ENCODE measurements at regions not wholly inside any gene's neighbourhood (a gene's known extent, or its start where the extent isn't known, plus 50 kb on each side); places are given as distances from the start of the nearest gene placed in this dataset.
"Not testable (repeated sequence)": the region's sequence is repeated elsewhere in the genome, so short reads cannot be mapped to it uniquely, and the experiment has no call there.

DNA sequence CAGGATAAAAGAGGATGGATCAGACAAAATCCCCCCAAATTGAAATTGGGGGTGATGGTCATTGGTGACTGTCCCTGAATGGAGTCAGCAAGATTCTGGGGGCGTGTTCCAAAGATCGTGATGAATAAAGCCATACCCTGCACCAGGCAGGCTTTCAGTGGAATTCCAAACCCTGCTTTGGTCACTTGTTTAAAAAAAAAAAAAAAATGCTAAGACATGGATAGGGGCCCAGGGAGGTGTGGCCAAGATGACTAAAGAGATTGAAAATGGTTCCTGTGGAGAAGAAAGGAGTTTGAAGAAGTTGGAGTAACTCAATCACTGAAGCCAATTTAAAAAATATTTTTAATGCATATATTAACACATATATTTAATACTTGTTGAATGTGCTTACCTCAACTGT lies 161.4 kb upstream of the KCNG1 start:
- no peak for DNase-seq

DNA sequence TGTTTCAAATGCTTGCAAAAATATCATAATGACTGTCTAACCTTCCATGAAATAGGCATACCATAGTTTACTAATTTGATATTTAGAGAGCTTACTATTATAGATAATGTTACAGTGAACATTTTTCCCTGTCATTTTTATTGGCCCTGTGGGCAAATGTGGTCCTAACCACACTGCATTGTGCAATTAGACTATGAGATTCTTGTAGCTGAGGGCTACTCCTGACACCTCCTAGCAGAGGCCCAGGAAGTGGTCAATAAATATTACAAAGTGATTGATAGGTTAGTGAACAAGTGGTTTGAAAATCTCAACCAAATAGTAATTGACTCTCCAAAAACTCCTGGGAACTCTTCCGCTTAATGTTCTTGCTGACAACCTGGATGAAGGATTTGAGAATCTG lies 160.5 kb upstream of the KCNG1 start:
- DNase-seq = no peak

DNA sequence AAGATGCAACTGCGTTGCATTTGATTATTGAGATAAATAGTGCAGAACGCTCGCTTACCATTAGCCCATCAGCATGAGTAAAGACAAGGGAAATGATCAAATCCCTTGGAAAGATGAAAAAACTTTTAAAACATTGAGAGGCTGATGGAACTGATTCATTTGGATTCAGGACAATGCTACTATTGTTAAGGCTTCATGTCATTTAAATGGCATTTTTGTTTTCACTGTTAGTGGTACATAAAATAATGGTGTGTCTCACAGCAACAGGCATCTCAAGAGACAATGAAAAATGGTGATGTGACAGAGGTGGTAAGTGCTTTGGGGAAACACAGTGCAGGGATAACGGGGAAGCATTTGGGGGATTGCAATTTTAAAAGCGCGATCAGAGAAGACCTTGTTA lies 159.7 kb upstream of the KCNG1 start:
- no peak for DNase-seq

DNA sequence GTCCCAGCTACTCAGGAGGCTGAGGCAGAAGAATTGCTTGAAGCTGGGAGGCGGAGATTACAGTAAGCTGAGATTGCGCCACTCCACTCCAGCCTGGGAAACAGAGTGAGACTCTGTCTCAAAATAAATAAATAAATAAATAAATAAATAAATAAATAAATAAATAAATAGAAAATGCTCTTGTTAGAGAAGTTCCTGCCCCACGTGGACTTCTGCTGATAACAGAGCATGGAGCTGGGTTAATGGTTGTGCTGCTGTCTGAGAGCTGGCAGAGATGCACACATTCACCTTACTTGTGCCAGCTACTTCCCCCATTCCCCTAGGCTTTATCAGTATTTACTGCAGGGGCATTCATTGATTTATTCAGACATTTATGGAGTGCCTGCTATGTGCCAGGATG lies 155.2 kb upstream of the KCNG1 start:
- no peak for DNase-seq

DNA sequence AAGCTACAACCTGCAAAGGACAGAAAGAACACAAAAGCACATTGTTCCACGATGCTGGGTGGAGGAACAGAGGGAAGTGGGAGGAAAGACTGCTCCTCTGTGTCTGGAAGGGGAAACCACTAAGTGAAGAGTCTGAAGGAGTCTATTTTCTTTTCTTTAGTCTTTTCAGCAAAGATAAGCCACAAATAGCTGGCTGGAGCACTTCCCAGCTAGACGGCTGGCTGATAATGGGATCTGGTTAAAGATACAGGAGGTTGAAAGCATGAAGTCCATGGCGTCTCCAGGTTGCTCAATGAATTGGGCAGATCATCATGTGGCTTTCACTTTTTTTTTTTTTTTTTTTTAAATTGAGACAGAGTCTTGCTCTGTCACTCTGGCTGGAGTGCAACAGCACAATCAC lies 154.0 kb upstream of the KCNG1 start:
- no peak for DNase-seq

DNA sequence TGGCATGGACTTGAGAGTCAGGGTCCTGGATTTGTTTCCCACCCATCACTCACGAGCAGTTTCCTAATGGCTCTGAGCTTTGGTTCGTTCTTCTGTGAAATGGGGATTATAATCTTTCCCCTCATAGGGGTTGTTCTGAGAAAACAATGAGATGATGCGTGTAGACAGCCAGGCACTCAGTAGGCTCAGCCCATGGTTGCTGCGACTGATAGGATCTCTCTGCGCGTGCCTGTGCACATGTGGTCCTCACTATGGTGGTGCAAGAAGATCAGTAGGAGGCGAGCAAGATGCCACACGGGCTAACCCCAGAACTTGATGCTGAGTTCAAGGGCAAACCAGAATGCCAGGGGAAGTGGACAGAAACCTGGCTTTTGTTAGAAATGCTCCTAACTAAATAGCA lies 153.5 kb upstream of the KCNG1 start:
- no peak for DNase-seq

DNA sequence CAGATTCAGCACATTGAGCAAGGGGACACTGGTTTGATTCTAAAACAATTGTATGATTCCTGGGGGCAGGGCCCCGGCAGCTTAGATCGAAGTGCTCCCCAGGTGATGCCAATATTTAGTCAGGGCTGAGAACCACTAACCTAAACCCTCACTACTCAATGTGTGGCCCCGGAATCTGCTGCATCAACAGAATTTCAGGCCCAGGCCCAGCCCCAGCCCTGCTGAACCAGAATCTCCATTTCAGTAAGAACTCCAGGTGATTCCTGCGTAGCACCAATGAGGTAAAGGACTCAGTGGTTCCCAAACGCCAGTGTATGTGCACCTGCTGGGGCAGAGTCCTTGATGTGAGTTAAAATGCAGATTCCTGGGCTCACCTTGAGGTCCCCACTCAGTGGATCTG lies 152.8 kb upstream of the KCNG1 start:
- no peak for DNase-seq

DNA sequence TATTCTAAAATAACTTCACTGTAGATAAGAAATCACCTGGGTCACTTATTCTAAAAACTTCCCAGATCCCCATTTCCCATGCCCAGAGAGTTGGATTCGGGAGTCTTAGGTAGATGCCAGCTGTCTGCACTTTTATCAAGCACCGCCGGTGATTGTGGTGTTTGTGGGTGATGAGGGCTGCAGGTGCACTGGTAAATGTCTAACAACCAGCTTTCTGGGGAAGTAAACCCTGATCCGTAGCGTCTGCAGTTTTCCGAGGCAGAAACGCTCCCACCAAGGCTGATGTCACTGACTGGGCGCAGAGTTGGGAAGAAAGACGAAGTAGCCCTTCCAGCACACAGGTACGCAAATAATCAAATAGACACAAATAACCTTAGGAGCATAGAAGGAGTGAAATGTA lies 152.2 kb upstream of the KCNG1 start:
- no peak for DNase-seq

DNA sequence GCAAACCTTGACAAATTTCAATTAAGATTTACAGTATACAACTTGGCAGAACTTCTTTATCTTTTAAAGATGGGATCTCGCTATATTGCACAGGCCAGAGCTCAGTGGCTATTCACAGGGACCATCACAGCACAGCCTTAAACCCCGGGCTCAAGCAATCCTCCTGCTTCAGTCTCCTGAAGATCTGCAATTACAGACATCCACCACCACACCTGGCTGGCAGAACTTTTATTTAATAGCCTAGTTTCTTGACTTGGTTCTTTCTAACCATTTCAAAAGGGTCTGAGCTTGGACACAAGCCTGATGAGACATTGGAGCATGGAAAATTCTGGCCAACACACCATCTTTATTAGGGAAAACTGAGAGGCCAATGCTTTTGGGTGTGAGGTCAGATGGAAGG lies 151.6 kb upstream of the KCNG1 start:
- no peak for DNase-seq

DNA sequence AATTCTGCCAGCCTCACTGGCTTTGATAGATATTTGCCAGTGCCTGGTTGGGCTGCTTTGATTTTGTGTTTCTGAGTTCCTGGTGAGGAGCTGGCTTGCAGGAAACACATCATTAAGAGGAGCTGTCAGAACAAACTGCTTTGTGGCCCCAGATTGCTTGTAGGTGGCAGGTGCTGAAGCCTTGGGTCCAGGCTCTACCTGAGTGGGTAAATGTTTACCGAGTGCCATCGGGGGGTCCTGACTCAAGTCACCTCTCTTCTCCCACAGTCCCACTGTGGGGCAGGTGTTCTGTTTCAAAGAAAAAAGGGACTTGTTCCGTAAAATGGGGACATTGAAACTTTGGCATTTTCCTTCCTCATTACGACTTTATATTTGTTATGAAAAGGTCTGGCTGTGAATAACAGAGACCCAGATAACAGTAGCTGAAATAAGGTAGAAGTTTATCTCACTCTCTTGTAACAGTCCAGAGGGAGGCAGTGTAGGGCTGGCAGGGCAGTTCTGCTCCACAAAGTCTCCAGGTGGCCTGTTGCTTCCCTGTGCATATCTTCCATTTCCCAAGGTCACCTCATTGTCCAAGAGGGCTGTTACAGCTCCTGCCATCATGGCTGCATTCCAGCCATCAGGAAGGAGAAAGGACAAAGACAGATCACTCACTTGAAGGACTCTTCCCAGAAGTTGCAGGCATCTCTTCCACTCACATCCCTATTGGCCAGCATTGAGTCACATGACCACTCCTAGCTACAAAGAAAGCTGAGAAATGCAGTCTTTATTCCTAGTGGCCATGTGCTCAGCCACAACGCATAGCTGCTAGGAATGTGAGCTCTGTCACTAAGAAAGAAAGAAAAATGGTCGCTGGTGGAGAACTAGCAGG lies 149.9 kb upstream of the KCNG1 start:
- DNase-seq = no peak

DNA sequence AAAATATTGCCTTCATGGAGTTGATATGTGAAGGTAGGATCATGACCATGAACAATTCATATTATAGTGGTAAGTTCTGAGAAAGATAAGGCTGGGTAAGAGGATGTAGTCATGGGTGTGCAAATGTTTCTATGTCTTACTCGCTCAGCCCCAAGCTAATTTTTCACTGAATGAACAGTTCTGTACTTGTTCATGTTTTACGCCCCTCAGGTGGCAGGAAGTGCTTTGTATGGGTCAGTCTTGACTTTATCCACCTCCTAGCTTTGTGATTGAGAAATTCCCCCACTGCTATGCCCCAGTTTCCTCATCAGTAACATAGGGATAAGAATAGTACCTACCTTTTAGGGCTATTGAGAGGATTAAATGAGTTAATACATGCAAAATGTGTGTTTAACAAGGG lies 148.2 kb upstream of the KCNG1 start:
- no peak for DNase-seq

DNA sequence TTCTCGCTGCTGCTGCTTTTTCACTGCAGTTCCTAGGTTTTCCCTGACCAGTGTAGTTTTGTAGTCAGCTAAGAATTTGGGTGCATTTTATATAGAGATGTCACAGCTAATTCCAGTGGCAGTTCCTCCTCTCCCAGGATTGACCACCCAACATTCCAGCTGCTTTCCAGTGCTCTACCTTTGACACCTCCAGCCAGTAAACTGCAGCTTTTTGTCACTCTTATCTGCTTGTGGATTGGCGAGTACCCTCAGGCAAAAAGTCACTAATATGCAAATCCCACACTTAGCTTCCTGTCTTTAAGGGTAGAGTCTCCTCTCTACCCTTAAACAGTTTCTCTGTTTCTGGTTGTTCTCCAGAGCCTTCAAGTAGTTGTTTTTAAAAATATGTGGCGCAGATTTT lies 146.9 kb upstream of the KCNG1 start:
- DNase-seq = no peak

DNA sequence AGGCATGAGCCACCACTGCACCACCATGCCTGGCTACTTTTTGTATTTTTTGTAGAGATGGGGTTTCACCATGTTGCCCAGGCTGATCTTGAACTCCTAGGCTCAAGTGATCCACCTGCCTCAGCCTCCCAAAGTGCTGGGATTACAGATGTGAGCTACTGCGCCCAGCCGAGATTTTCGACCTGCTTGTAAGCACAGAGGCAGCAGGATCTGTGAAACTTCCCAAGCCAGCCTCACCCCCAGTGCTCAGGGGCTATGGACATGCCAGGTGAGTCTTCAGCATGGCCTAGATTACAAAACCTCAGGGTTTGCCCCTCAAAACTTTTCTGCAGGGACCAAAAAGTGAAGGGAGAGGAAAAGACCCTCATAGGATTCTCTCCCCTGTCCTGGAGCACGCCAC lies 145.0 kb upstream of the KCNG1 start:
- DNase-seq = not testable (repeated sequence)

DNA sequence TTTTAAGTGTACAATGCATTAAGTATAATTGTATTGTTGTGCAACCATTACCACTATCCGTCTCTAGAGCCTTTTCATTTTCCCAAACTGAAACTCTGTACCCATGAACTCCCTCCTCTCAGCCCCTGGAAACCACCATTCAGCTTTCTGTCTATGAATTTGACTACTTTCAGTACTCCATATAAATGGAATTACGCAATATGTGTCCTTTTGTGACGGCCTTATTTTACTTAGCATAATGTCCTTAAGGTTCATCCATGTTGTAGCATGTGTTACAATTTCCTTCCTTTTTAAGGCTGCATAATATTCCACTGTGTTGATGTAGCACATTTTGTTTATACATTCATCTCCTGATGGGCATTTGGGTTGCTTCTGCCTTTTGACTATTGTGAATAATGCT lies 143.6 kb upstream of the KCNG1 start:
- no peak for DNase-seq

DNA sequence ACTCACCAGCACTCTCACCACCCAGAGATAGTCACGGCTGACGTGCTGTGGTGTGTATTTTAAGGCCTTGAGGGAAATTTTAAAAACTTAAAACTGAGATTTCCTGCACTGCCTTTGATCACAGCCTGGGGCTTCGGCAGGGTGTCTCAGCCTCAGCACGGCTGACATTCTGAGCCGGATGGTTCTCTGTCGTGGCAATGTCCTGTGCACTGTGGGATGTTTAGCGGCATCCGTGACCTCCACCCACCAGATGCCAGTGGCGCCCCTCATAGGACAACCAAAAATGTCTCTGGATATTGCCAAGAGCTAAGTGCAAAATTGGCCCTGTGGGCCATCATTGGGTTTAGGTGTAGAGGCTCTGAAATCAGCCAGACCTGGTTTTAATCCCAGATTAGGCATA lies 142.2 kb upstream of the KCNG1 start:
- DNase-seq = no peak

DNA sequence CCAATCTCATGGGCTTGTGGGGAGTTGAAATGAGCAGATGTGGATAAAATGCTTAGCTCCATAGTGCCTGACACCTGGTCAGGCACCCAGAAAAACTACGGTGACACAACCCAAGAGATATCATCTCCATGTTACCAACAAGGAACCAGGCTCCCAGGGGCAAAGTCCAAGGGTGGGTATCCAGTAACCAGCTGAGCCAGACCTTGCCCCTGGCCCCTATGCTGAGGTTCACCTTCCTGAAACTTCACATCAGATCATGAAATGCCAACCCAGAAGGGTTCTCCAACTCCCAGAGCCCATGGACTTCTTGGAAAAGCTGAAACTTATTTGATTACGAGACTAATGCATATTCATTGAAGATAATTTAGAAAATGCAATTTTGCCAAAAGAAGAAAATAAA lies 141.8 kb upstream of the KCNG1 start:
- DNase-seq = no peak

DNA sequence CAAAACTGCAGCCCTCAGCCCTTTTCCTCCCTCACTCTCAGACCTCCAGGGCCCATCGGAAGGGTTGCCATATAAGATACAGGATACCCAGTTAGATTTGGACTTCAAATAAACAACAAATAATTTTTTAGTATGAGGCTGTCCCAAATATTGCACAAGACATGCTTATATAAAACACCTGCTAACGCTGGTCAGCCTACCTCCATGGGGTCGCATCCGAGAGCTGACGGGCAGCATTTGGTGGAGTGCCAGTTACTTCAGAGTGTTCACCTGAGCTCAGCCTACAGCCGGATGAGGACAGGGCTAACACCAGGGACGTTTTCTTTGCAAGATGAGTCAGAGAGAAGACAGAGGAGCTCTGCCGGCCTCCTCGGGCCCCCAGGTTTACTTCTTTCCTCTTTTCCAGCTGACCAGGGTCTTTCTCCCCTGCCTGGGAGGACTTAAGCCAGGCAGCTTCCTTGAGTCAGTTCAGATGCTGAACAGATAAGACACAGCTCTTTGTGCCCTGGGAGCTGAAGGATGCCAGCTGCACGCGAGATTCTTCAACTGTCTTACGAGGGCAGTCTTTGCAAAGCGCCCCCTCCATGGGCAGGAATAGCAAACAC lies 141.2 kb upstream of the KCNG1 start:
- DNase-seq = no peak

DNA sequence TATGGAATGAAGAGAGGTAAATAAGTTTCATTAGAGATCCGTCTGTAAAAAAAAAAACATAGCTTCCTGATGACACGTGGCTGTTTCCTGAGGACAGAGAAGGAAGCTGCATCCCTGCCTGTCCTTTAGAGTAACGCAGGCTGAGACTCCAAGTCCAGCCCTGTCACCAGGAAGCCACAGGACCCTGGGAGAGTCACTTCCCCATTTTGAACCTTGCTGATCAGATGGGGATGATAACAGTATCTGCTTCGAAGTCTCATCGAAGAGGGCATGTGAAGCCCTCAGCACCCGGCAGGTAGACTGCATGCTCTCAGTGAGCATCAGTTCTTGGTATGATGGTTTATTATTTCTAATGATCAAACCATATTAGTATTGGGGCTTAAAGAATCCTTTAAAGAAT lies 139.1 kb upstream of the KCNG1 start:
- DNase-seq = no peak

DNA sequence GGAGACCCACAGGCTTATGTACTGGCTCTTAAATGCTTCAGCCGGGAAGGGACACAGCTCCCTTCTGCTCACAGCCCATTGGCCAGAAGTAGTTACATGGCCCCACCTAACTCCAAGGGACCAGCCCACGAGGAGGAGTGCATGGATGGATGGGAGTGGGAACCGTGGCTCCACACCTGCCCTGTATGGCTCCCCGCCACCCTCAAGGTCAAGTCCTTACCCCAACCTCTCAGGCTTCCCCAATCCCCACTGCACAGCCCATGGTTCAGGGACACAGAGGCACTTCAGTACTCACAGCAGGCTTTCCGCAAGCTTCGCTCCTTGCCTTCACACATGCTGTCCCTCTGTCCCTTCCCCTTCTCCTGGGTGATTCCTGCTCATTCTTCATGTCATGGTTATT lies 137.9 kb upstream of the KCNG1 start:
- DNase-seq = no peak

DNA sequence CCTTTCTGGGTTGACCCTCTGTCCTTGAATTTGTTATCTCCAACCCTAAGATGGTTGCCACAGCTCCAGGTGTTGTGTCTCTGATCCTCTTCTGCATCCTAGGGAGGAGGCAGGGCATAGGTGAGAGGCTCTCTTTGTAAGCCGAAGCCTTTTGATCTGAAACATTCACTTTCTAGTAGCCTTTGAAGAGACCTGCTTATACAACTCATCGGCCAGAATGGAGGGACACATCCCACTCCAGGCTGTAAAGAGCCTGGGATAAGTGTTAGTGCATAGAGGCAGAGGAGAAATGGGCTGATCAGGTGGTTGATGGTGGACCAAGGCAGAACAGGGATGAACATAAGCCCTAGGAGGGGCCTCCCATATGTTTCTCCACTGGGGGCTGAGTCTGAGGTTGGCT lies 137.1 kb upstream of the KCNG1 start:
- DNase-seq = no peak

DNA sequence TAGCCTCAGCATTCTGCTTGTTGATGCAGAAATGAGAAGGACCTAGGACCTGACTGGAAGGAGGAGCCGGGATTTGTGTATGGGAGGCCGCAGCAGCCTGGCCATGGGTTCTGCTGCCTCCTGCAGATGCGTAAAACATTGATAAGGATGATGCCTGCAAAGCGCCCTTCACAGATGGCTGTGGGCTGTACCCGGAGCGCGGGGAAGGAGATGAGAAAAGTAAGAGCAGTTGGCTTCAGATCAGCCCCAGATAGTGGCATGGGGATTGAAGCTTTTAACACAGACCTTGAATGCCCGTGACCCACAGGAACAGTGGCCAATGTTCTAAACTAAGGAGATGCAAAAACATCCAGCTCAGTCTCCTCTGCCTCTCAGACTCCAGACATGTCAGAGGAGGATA lies 136.4 kb upstream of the KCNG1 start:
- no peak for DNase-seq

DNA sequence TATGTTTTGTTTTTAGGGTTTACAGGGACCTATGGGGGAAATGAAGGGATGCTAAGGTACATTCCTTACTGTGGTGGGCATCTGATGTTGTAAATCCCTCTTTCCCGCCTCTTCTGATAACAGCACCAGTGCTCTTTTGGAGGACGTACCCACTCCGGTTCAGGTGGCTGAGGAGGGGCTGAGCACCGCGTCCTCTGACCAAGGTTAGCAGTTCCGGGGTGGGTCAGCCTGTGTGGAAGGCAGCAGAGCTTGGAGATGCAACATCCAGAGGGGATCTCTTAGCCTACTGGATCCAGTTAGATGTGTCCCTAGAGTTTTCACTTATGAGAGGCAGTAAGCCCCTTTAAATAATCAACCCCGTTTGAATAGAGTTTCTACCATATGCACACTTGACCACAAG lies 135.3 kb upstream of the KCNG1 start:
- no peak for DNase-seq

DNA sequence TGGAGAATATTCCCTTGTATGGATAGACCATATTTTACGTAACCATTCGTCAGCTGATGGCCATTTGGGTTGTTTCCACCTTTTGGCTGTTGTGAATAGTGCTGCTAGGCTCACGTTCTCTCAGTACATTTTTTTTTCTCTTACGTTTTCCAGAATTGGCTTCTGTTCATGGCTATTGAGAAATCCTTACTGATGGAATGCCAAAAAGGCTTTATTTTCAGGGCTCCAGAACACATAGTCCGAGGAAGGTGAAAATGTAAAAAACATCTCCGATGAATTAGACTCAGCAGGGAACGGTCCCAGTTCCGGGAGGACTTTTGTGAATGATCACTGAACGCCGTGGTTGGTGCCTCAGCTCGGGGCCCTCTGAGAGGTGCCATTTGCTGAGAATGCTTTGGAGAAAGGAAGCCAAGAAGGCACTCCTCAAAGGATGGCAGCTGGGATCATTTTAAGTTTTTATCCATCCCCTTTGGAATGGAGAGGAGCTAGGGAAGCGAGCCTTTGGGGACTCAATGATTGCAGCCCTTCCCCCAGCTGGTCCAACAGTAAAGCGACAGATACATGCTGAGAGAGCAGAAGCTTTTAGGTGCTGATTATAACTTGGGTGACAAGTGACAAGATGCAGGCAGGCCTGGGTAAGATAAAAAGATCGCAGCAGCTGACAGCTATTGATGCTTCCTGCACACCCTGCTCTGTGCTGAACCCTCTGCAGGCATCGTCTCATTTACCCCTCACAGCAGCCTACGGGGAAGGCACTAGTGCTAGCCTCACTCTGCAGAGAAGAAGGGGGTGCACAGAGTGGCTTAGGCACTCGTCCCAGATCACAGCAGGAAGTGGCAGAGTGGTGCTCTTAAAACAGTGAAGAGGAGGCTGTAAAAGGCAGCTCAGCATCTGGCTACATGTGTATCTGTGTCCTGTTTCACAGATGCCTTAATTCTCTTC lies 133.4 kb upstream of the KCNG1 start:
- no peak for DNase-seq
